Mucosa of rectum (tissue), 2 donors: ENCODE measurements at regions not wholly inside any gene's neighbourhood (a gene's known extent, or its start where the extent isn't known, plus 50 kb on each side); places are given as distances from the start of the nearest gene placed in this dataset.

Source experiments
- H3K27ac ChIP-seq, 2 donors: one replicate each; pipeline ENCODE4 v1.7.0; 2013; ENCODE audit warnings: inconsistent platforms in 2 of 2, low read depth in 2 of 2, low read length in 2 of 2
- H3K27me3 ChIP-seq, 2 donors: one replicate each; pipeline ENCODE4 v1.7.0; 2013; ENCODE audit warnings: low read length in 2 of 2; ENCODE audit not compliant: control insufficient read depth in 2 of 2, insufficient read depth in 2 of 2
- H3K36me3 ChIP-seq, 2 donors: one replicate each; pipeline ENCODE4 v1.7.0; 2013; ENCODE audit warnings: low read length in 2 of 2; ENCODE audit not compliant: control insufficient read depth in 2 of 2, insufficient read depth in 2 of 2
- H3K4me1 ChIP-seq, 2 donors: one replicate each; pipeline ENCODE4 v1.7.0; 2013; ENCODE audit warnings: low read length in 2 of 2, mild to moderate bottlenecking in 1 of 2; ENCODE audit not compliant: control insufficient read depth in 2 of 2, insufficient read depth in 2 of 2
- H3K4me3 ChIP-seq, 2 donors: one replicate each; pipeline ENCODE4 v1.7.0; 2013; ENCODE audit warnings: low read length in 2 of 2
- H3K9ac ChIP-seq, 2 donors: one replicate each; pipeline ENCODE4 v1.7.0; 2013; ENCODE audit warnings: low read length in 2 of 2, low read depth in 1 of 2, mild to moderate bottlenecking in 1 of 2
- H3K9me3 ChIP-seq, 2 donors: one replicate each; pipeline ENCODE4 v1.7.0; 2013; ENCODE audit warnings: low read length in 2 of 2; ENCODE audit not compliant: control insufficient read depth in 2 of 2
- donor health status: healthy.
- donor health status: Normal muscosa, but diverticular disease.

GRCh38 chr5:158544388-158545339, 555.1 kb downstream of the EBF1 start:
- no peaks in the 10 kb centered on the region for H3K4me1 ChIP-seq
- no peaks in the 10 kb centered on the region for H3K27me3 ChIP-seq
- H3K9ac ChIP-seq, result no peak overlapping the region
- no peaks in the 10 kb centered on the region for H3K36me3 ChIP-seq
- no peaks in the 10 kb centered on the region for H3K9me3 ChIP-seq
- no peak overlapping the region for H3K4me3 ChIP-seq
- H3K27ac ChIP-seq, result no peak overlapping the region

- Histone ChIP-seq H3K27ac (no peak overlapping the region), H3K4me1 (no peaks in the 10 kb centered on the region), H3K9ac (no peak overlapping the region), H3K36me3 (no peaks in the 10 kb centered on the region), H3K4me3 (no peak overlapping the region), H3K9me3 (no peaks in the 10 kb centered on the region), H3K27me3 (no peaks in the 10 kb centered on the region)
These were observed 556.0 kb downstream of the EBF1 start for GRCh38 chr5:158543539-158544387.

- Histone ChIP-seq H3K27ac (no peak overlapping the region), H3K36me3 (no peaks in the 10 kb centered on the region), H3K9ac (no peak overlapping the region), H3K4me1 (no peaks in the 10 kb centered on the region), H3K9me3 (no peaks in the 10 kb centered on the region), H3K4me3 (no peak overlapping the region), H3K27me3 (no peaks in the 10 kb centered on the region)
These were observed 558.0 kb downstream of the EBF1 start for GRCh38 chr5:158541536-158542297.

GRCh38 chr5:158538506-158539074, 561.1 kb downstream of the EBF1 start:
- H3K4me3 ChIP-seq, result no peak overlapping the region
- peaks cover 0 to 2% of the 10 kb centered on the region in 2 donors for H3K27me3 ChIP-seq
- H3K9ac ChIP-seq, result no peak overlapping the region
- no peaks in the 10 kb centered on the region for H3K4me1 ChIP-seq
- no peaks in the 10 kb centered on the region for H3K9me3 ChIP-seq
- no peak overlapping the region for H3K27ac ChIP-seq
- H3K36me3 ChIP-seq, result no peaks in the 10 kb centered on the region

GRCh38 chr5:158537366-158537765, 562.4 kb downstream of the EBF1 start:
- Histone ChIP-seq H3K9me3 (no peaks in the 10 kb centered on the region), H3K4me3 (no peak overlapping the region), H3K36me3 (no peaks in the 10 kb centered on the region), H3K9ac (no peak overlapping the region), H3K27me3 (peaks cover 0 to 2% of the 10 kb centered on the region in 2 donors), H3K27ac (no peak overlapping the region), H3K4me1 (no peaks in the 10 kb centered on the region)

GRCh38 chr5:158534203-158534602, 565.5 kb downstream of the EBF1 start:
- Histone ChIP-seq H3K36me3 (no peaks in the 10 kb centered on the region), H3K4me3 (no peak overlapping the region), H3K27ac (no peak overlapping the region), H3K9ac (no peak overlapping the region), H3K9me3 (no peaks in the 10 kb centered on the region), H3K27me3 (peaks cover 0 to 2% of the 10 kb centered on the region in 2 donors), H3K4me1 (no peaks in the 10 kb centered on the region)

- Histone ChIP-seq H3K27me3 (peaks cover 0 to 2% of the 10 kb centered on the region in 2 donors), H3K4me1 (no peaks in the 10 kb centered on the region), H3K36me3 (no peaks in the 10 kb centered on the region), H3K9me3 (no peaks in the 10 kb centered on the region), H3K27ac (no peak overlapping the region), H3K4me3 (no peak overlapping the region), H3K9ac (no peak overlapping the region)
These were observed 567.0 kb downstream of the EBF1 start for GRCh38 chr5:158532739-158533138.

- H3K4me3 ChIP-seq, result no peak overlapping the region
- no peaks in the 10 kb centered on the region for H3K9me3 ChIP-seq
- no peak overlapping the region for H3K9ac ChIP-seq
- H3K27me3 ChIP-seq, result peaks cover 0 to 2% of the 10 kb centered on the region in 2 donors
- no peak overlapping the region for H3K27ac ChIP-seq
- no peaks in the 10 kb centered on the region for H3K4me1 ChIP-seq
- H3K36me3 ChIP-seq, result no peaks in the 10 kb centered on the region
These were observed 567.9 kb downstream of the EBF1 start for GRCh38 chr5:158531860-158532259.

- Histone ChIP-seq H3K9me3 (no peaks in the 10 kb centered on the region), H3K36me3 (no peaks in the 10 kb centered on the region), H3K27me3 (no peaks in the 10 kb centered on the region), H3K9ac (no peak overlapping the region), H3K4me1 (no peaks in the 10 kb centered on the region), H3K4me3 (no peak overlapping the region), H3K27ac (no peak overlapping the region)
These were observed 569.6 kb downstream of the EBF1 start for GRCh38 chr5:158530115-158530514.
